ENCODE measurements at regions not wholly inside any gene's neighbourhood (a gene's known extent, or its start where the extent isn't known, plus 50 kb on each side); places are given as distances from the start of the nearest gene placed in this dataset.

GRCh38 chr15:35290301-35290721, 205.2 kb upstream of the NANOGP8 start:
- TF ChIP-seq CTCF (IDR thresholded peaks at IDR 0.05; ENCODE audit: poor library complexity) (no peak), EZH2 (IDR thresholded peaks at IDR 0.05; ENCODE audit: borderline replicate concordance) (no peak), EZH2phosphoT487 (IDR thresholded peaks at IDR 0.05; ENCODE audit: low read depth, severe bottlenecking, unreplicated experiment) (no peak)
